ENCODE measurements at regions not wholly inside any gene's neighbourhood (a gene's known extent, or its start where the extent isn't known, plus 50 kb on each side); places are given as distances from the start of the nearest gene placed in this dataset.

DNA sequence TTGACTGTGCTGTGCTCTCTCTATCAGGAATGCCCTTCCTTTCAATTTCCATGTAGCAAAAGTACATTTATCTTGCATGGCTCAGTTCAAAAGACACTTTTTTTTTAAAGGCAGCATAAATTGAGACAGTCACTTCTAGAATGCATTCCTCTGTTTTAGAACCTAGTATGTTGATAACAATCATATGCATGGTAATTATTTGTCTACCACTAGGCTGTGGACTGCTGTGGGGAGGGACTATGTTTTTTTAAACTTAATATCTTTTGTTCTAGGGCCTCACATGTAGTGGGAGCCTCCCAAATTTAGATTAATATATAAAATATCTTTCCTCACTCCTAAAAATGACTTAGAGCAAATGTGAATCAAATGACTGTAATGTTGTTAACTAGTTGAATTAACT, 269.9 kb downstream of the MEIS1 start:
- TF ChIP-seq EP300 (IDR thresholded peaks at IDR 0.05; ENCODE audit: borderline replicate concordance) (no peak), TEAD4 (IDR thresholded peaks at IDR 0.05) (no peak), CREB1 (IDR thresholded peaks at IDR 0.05; ENCODE audit: low read depth) (no peak), RAD21 (IDR thresholded peaks at IDR 0.05; ENCODE audit: low read depth) (no peak), TCF12 (IDR thresholded peaks at IDR 0.05; ENCODE audit: low read depth) (no peak)
- TF ChIP-seq, protein P1, sequence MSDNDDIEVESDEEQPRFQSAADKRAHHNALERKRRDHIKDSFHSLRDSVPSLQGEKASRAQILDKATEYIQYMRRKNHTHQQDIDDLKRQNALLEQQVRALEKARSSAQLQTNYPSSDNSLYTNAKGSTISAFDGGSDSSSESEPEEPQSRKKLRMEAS (IDR thresholded peaks at IDR 0.05) = no peak
- TF ChIP-seq, protein P2, sequence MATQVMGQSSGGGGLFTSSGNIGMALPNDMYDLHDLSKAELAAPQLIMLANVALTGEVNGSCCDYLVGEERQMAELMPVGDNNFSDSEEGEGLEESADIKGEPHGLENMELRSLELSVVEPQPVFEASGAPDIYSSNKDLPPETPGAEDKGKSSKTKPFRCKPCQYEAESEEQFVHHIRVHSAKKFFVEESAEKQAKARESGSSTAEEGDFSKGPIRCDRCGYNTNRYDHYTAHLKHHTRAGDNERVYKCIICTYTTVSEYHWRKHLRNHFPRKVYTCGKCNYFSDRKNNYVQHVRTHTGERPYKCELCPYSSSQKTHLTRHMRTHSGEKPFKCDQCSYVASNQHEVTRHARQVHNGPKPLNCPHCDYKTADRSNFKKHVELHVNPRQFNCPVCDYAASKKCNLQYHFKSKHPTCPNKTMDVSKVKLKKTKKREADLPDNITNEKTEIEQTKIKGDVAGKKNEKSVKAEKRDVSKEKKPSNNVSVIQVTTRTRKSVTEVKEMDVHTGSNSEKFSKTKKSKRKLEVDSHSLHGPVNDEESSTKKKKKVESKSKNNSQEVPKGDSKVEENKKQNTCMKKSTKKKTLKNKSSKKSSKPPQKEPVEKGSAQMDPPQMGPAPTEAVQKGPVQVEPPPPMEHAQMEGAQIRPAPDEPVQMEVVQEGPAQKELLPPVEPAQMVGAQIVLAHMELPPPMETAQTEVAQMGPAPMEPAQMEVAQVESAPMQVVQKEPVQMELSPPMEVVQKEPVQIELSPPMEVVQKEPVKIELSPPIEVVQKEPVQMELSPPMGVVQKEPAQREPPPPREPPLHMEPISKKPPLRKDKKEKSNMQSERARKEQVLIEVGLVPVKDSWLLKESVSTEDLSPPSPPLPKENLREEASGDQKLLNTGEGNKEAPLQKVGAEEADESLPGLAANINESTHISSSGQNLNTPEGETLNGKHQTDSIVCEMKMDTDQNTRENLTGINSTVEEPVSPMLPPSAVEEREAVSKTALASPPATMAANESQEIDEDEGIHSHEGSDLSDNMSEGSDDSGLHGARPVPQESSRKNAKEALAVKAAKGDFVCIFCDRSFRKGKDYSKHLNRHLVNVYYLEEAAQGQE (IDR thresholded peaks at IDR 0.05; ENCODE audit: low read depth) = no peak

All from Ishikawa (cell line).